COLO668 (cell line): ENCODE measurements at regions not wholly inside any gene's neighbourhood (a gene's known extent, or its start where the extent isn't known, plus 50 kb on each side); places are given as distances from the start of the nearest gene placed in this dataset.
A peak's percentile ranks its signal among the peaks of the same experiment; 100 is the strongest.

Experiments used
- DNase-seq: peaks from one replicate; lab custom pipeline; 2025; ENCODE audit not compliant: unreplicated experiment; lab: John Stamatoyannopoulos, UW

- no peak for DNase-seq
Observed at GRCh38 chr2:5119046-5119445, 573.1 kb upstream of the SOX11 start.

DNA sequence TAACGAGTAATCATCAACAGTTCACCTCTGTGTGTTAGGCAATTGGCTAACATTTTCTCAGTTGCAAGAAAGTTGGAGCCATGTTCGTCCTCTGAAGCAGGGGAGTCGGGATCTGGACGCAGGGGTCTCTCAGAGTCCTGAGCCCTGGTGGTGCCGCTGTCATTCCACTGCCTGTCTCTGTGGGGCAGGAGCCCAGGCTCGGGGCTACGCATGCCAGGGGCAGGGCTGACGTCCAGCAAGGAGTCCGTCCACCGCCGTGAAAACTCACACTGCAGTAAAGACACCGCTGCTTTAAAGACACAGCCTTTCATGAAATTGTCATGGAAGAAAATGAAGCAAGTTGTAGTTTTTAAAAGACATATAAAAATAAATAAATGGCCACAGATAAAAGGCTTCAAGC is 571.1 kb upstream of the SOX11 start:
- no peak for DNase-seq

- peak; percentile 11 for DNase-seq
Observed at GRCh38 chr2:5121642-5122041, 570.5 kb upstream of the SOX11 start.

- no peak for DNase-seq
Observed at GRCh38 chr2:5123582-5124196, 568.5 kb upstream of the SOX11 start.

GRCh38 chr2:5125017-5125730 is 567.0 kb upstream of the SOX11 start:
- DNase-seq: peak; percentile 71

- DNase-seq: no peak
Observed at GRCh38 chr2:5132281-5132680, 559.9 kb upstream of the SOX11 start.

GRCh38 chr2:5140347-5140746 is 551.8 kb upstream of the SOX11 start:
- no peak for DNase-seq

GRCh38 chr2:5144159-5144558 is 548.0 kb upstream of the SOX11 start:
- DNase-seq: no peak

- DNase-seq: no peak
Observed at GRCh38 chr2:5145053-5145452, 547.1 kb upstream of the SOX11 start.

- DNase-seq: no peak
Observed at GRCh38 chr2:5145801-5146200, 546.4 kb upstream of the SOX11 start.

- no peak for DNase-seq
Observed at GRCh38 chr2:5148392-5149085, 543.6 kb upstream of the SOX11 start.

DNA sequence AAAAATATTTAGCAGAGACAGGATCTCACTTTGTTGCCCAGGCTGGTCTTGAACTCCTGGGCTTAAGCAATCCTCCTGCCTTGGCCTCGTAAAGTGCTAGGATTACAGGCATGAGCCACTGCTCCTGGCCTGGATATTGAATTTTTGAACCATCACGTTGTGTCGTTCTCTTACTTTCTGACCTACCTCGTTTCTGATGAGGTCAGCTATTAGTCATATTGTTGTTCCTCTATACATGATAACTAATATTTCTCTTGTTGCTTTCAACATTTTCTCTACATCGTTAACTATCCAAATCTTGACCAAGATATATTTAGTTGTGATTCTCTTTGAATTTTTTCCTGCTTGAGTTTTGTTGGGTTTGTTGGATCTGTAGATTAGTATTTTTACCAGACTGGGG is 541.3 kb upstream of the SOX11 start:
- no peak for DNase-seq

GRCh38 chr2:5164776-5165525 is 527.2 kb upstream of the SOX11 start:
- DNase-seq: no peak

DNA sequence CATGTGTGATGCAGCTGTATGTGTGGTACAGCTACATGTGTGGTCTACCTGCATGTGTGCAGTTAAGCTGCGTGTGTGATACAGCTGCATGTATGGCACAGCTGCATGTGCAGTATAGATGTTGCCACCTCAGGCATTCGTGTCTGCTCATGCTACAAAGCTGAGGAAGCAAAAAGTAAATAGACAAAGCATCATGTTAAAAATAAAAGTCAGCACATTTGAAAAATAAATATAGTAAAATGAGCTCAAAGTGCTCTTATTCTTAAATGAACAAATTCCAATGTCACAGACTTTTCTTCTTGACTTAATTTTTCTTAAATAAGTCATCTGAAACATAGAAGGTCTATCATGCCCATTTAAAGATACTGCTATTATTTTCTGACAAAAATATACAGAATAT is 519.3 kb upstream of the SOX11 start:
- DNase-seq: no peak

DNA sequence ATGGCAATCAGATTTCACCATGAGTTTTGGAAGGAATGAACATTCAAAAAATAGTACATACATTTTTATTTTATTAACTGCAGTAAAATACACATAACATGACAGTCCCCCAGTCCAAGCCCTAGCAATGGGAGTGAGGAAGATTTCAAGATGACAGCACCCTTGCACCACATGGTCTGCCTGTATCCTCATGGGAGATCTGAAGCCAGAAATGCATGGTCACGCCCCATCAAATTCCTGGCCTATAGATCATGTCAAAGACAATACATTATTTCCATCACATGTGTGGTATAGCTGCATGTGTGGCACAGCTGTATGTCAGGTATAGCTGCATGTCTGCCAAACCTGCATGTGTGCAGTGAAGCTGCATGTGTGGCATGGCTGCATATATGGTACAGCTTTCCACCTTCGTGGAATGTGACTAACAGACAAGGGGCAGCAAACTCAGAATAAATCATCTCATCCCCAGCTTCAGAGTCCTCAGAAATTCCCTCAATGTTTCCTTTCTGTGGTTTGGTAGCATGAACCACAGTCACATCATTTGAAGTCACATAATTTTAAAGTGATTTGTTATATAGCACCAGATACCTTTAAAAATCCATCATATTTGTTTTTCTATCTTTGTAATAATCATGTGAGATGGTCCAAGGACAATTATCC is 518.2 kb upstream of the SOX11 start:
- DNase-seq: no peak

GRCh38 chr2:5175231-5175630 is 517.0 kb upstream of the SOX11 start:
- no peak for DNase-seq

GRCh38 chr2:5176764-5177163 is 515.4 kb upstream of the SOX11 start:
- no peak for DNase-seq

DNA sequence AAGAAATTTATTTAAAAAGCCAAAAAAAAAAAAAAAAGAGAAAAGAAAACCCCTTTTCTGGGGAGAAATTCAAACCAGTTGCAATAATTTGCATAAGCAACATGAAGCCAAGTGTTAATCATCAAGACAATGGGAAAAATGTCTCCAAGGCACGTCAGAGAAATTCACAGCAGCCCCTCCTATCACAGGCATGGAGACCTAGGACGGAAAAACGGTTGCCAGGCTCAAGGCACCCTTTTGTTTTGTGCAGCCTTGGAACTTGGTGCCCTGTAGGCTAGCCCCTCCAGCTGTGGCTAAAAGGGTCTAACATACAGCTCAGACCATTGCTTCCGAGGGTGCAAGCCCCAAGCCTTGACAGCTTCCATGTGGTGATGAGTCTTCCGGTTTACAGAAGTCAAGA is 509.2 kb upstream of the SOX11 start:
- DNase-seq: no peak

DNA sequence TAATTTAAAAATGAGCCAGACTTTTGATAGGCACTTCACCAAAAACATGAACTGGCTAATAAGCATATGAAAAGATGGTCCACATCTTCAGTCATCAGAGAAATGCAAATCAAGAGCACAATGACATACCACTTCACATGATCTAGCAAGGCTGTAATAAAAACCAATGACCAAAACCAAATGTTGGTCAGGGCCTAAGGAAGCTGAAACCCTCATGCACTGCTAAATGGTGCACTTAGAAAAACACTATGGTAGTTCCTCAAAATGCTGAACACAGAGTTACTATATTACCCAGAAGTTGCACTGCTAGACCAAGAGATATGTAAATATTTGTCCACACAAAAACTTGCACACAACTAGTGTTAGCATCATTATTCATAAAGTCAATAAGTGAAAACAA is 504.9 kb upstream of the SOX11 start:
- DNase-seq: no peak

- no peak for DNase-seq
Observed at GRCh38 chr2:5188636-5189035, 503.5 kb upstream of the SOX11 start.

DNA sequence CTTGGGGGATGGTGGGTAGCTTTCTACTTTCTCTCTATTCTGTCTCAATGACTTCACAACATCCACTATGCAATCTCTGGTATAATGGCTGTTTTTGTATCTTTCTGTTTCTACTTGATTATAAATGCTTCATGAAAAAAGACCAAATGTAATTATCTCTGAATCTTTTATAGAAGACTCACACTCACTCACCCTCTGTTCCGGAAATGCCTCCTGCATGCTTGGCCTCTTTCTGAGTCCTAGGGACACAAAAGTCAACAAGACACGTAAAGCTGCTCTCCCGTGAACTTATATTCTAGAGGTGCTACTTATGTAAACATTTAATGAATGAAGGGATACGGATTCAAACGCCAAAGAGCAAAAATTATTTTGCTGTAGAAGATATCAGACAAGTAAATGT is 502.2 kb upstream of the SOX11 start:
- no peak for DNase-seq
